HFF-Myc (cell line): ENCODE measurements at regions not wholly inside any gene's neighbourhood (a gene's known extent, or its start where the extent isn't known, plus 50 kb on each side); places are given as distances from the start of the nearest gene placed in this dataset.

ENCODE experiments used
- DNase-seq: peaks from one replicate; pipeline ENCODE4 v3.0.0-alpha.2; 2011; ENCODE audit warnings: low read depth; ENCODE audit errors: extremely low read depth
- H3K4me3 ChIP-seq: replicated peaks from 2 replicates; pipeline ENCODE4 v1.5.1; 2011; ENCODE audit warnings: low read depth, mild to moderate bottlenecking, control low read depth, low read length
- TF ChIP-seq, protein P1 (sequence below): IDR thresholded peaks from 2 replicates; pipeline ENCODE4 v1.5.1; 2012; ENCODE audit warnings: mild to moderate bottlenecking, low read depth, low read length, control low read depth; ENCODE audit errors: missing control alignments

DNA sequence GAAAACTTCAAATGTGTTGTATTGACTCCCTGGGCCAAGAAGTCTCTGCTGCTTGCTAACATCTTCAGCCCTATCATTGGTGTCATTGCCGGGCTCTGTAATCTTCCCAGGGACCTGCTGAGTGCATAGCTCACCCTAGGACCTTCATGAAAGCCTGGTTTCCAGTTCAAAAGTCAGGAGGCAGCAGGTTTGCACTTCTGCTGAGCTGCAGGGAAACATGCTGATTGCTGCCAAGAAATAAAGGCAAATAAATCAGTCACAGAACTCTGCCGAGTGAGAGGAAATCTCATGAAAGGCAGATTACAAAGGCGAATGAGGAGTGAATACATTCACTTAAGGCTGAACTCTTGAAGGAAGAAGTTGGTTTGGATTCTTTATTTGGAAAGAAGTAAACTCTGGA lies 1947.6 kb upstream of the CELF4 start:
- no peak for DNase-seq
- TF ChIP-seq, protein P1, sequence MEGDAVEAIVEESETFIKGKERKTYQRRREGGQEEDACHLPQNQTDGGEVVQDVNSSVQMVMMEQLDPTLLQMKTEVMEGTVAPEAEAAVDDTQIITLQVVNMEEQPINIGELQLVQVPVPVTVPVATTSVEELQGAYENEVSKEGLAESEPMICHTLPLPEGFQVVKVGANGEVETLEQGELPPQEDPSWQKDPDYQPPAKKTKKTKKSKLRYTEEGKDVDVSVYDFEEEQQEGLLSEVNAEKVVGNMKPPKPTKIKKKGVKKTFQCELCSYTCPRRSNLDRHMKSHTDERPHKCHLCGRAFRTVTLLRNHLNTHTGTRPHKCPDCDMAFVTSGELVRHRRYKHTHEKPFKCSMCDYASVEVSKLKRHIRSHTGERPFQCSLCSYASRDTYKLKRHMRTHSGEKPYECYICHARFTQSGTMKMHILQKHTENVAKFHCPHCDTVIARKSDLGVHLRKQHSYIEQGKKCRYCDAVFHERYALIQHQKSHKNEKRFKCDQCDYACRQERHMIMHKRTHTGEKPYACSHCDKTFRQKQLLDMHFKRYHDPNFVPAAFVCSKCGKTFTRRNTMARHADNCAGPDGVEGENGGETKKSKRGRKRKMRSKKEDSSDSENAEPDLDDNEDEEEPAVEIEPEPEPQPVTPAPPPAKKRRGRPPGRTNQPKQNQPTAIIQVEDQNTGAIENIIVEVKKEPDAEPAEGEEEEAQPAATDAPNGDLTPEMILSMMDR, result no peak
- H3K4me3 ChIP-seq, result no peak overlapping the region

DNA sequence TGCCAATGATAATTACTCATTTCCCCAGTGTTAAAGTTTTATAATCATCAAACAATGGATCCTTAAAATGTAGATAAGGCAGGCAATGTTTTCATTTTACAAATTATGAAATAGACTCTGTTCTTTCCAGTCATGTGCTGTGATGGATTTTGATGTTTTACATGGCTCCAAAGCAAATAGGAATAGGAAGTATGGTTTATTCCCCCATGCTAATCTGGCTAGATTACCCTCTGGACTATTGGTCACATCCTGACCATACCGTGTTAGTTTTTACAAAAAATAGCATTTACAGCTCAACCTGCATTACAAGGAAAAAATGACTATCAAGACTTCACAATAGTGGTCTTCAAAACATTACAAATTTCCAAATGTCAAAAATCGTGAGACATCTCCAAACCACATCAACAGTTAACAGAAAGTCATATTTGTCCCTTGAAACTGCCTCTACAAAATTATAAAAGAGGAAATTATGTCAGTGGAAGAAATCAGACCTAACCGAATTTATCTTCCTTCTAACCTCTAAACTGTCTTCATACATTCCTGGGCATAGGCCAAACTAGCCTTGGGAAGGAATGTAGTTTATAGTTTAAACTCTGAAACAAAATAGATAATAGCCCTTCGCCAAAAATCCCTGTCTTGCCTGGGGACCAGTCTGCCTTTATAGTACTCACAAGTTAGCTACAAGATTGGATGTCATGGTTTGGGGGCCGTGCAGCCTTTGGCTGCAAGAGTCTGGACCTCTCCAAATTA lies 1941.2 kb upstream of the CELF4 start:
- TF ChIP-seq, protein P1, result no peak

DNA sequence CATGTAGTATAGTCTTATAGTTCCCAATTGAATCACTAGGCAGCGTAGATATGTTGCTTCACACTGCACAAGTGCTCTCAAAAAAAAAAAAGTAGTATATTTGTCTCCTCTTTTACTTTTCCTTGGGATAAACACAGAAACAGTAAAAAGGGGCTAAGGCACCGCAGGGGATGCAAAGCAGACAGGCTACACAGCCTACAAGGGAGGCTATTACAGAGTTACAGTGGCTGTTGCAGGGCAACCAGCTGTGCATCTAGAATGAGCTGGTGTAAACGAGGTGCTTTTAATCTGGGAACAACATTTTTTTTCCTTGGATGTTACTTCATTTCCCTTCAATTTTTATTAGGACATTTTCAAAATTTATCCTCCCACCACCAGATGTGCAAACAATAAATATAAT lies 1934.7 kb upstream of the CELF4 start:
- no peak for DNase-seq
- no peak overlapping the region for H3K4me3 ChIP-seq
- TF ChIP-seq, protein P1, result no peak

More for the DNA sequence above, 1941.2 kb upstream of the CELF4 start:
- no peak overlapping the region for H3K4me3 ChIP-seq
- no peak for DNase-seq

DNA sequence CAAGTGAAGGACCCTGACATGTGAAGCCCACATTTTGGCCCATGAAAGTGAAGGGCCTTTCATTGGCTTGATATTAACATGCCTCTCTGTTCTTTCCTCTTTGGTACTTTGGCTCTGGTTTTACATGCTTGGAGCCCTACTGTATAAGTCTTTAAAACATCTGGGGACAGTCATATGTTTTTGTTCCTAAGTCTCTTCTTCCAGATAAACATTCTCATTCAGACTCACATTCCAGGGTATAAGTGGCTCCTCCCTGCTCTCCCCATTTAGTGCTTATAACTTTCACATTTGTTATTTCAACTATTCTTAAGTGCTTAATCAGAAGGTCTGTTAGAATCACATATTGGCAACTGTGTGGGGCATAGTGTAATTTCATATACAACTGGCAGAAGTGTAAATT lies 1932.2 kb upstream of the CELF4 start:
- no peak overlapping the region for H3K4me3 ChIP-seq
- no peak for DNase-seq
- TF ChIP-seq, protein P1, result no peak

DNA sequence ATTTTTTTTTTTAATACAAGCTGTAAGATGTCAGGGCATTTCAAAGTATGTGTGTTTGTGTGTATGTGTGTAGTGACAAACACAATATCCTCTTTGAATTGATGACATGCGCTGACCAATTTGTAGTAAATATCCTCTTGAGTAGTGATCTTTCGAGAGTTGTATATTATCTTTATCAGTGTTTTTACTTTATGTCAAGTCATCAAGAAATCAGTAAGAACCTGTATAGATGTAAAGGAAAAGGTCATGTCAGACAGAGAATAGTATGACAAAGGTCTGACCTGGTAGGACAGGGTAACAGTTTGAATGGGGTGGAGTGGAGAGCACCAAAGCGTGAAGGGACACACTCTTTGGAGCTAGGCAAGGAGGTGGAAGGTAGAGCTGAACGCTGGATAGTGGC lies 1931.4 kb upstream of the CELF4 start:
- DNase-seq, result no peak
- TF ChIP-seq, protein P1, result no peak
- H3K4me3 ChIP-seq, result no peak overlapping the region

DNA sequence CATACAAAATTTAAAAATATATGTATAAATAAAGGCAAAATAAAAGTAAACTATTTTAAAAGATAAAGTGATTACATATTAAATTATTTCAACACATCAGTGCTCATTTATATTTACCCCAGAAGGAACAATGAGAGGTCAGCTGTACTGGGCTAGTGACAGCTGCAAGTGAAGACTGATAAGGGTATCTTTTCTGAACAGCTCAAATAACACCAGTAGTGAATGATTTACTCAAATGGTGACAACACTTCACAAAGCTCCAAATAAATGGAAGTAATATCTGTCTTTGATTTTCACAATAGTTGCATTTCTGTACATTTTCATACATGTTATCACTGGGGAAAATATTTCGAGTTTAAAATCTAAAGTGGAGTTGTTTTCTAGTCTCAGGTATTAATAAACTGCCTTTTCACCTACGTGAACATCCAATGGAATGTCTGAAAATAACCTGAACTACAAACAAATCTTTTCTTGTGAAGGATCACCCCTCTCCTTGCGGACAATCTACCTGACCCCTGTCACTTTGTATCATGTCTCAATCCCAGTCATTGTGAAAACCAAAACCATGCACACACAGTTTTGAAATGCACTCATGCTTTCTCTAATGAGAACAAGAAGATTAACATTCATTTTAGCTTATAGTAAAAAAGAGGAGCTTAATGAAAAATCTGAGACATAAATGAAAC lies 1928.8 kb upstream of the CELF4 start:
- H3K4me3 ChIP-seq, result no peak overlapping the region
- DNase-seq, result no peak
- TF ChIP-seq, protein P1, result no peak

DNA sequence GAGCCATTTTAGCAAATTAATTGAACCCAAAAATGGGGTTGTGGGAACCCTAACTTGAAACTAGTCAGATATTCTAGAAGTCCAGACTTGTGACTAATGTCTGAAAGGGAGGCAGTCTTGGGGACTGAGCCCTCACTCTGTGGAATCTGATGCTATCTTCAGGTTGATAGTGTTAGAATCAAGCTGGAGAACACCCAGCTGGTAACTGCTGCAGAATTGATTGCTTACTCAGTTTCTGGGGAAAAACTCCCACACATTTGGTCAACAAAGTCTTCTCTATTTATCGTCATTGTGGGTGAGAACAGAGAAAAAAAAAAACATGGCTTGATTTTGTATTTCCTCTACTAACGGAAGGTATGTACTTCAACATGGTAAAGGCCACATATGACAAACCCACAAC lies 1925.8 kb upstream of the CELF4 start:
- no peak for DNase-seq
- H3K4me3 ChIP-seq, result no peak overlapping the region
- TF ChIP-seq, protein P1, result no peak
